Ovary (tissue), 7 donors: ENCODE measurements at regions not wholly inside any gene's neighbourhood (a gene's known extent, or its start where the extent isn't known, plus 50 kb on each side); places are given as distances from the start of the nearest gene placed in this dataset.

ENCODE experiments used
- DNase-seq, 5 donors: peaks; one replicate each; pipeline ENCODE4 v3.0.0-alpha.2; 2019 to 2020
- H3K27ac ChIP-seq, 2 donors: fragments of 200-600 bp; one replicate each; pipeline versions ENCODE4 v1.5.1 to v1.8.0; 2019 to 2022
- H3K27me3 ChIP-seq: fragments of 200-600 bp; one replicate; pipeline ENCODE4 v1.8.0; 2022
- H3K36me3 ChIP-seq: fragments of 200-600 bp; sonication (generic); one replicate; pipeline ENCODE4 v1.5.1; 2019
- H3K4me1 ChIP-seq: one replicate; pipeline ENCODE4 v1.8.1; 2013; ENCODE audit warnings: mild to moderate bottlenecking, moderate library complexity; ENCODE audit not compliant: insufficient read depth
- H3K4me3 ChIP-seq: fragments of 200-600 bp; sonication (generic); one replicate; pipeline ENCODE4 v1.5.1; 2017
- H3K9me3 ChIP-seq, 2 donors: fragments of 200-600 bp in 1 of 2; sonication (generic) in 1 of 2; one replicate each; pipeline versions ENCODE4 v1.5.1 to v1.8.1; 2013 to 2019; ENCODE audit warnings: mild to moderate bottlenecking in 1 of 2, moderate library complexity in 1 of 2
- CTCF ChIP-seq, 3 donors: fragments of 450-650 bp in 2 of 3; fragments of 200-600 bp in 1 of 3; IDR thresholded peaks; one replicate each; pipeline versions ENCODE4 v1.5.1 to v1.8.0; 2016 to 2022; ENCODE audit warnings: antibody characterized with exemption in 3 of 3, mild to moderate bottlenecking in 1 of 3
- EP300 ChIP-seq: sonication (generic); formaldehyde crosslinking; IDR thresholded peaks from one replicate; pipeline ENCODE4 v1.6.1; 2017; ENCODE audit warnings: antibody characterized with exemption
- POLR2A ChIP-seq: fragments of 450-650 bp; IDR thresholded peaks from one replicate; pipeline ENCODE4 v1.6.1; 2017; ENCODE audit warnings: antibody characterized with exemption, mild to moderate bottlenecking, moderate library complexity
- WGBS, 3 donors: extraction: QIAGEN DNeasy Blood & Tissue Kit in 1 of 3; methylation state at CpG; one replicate each; pipeline versions ENCODE4 v1.1.5 to v1.1.7; 2013 to 2017; 5-methylcytosine and 5-hydroxymethylcytosine counted together
- intact Hi-C, 4 donors: fragments of 100-400 bp; cut with DNase I; formaldehyde crosslinking; loops; one replicate each; pipeline versions ENCODE4 v1.11.0 to v1.15.1; 2022 to 2023
- donor health status: DM: no; HTN: no; CAD: no; lungs with moderate emphysema.
- donor health status: DM: no; HTN: no; CAD: no.
- donor health status: Bipolar disorder and iron deficiency.
- donor health status: DM: no; HTN: no; CAD: no.
- donor health status: DM: yes; HTN: yes; CAD: no.

DNA sequence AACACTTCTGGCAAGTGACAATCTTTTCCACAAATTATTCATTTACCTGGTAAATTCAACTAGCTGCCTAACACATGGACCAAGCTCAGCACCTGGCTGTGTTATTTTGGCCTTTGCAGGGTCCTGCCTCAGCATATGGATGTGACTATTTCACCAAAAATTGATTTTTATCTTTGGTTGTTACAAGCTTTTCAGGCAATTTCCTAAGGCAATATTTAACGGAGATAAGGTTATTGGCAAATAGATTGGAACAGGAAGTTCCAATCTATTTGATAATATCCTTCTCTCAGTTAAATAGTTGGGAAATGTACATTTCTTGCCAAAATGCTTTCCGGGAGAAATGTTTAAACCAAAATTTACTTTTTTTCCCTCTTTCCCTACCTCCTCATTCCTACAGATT, 415.2 kb upstream of the SMARCA2 start:
- no peak for DNase-seq
- 27 to 39% (median 34%) methylated on average over 2 of the region's 2 CpGs for WGBS, 3 donors
- Histone ChIP-seq H3K9me3 (no peaks in the 10 kb centered on the region), H3K36me3 (no peaks in the 10 kb centered on the region), H3K27ac (no peak overlapping the region), H3K4me1 (no peaks in the 10 kb centered on the region), H3K27me3 (no peaks in the 10 kb centered on the region), H3K4me3 (no peak overlapping the region)
- TF ChIP-seq CTCF (IDR thresholded peaks at IDR 0.05) = no peak
- TF ChIP-seq POLR2A = no peak
- TF ChIP-seq EP300 = no peak
- intact Hi-C loops = no loop called here

DNA sequence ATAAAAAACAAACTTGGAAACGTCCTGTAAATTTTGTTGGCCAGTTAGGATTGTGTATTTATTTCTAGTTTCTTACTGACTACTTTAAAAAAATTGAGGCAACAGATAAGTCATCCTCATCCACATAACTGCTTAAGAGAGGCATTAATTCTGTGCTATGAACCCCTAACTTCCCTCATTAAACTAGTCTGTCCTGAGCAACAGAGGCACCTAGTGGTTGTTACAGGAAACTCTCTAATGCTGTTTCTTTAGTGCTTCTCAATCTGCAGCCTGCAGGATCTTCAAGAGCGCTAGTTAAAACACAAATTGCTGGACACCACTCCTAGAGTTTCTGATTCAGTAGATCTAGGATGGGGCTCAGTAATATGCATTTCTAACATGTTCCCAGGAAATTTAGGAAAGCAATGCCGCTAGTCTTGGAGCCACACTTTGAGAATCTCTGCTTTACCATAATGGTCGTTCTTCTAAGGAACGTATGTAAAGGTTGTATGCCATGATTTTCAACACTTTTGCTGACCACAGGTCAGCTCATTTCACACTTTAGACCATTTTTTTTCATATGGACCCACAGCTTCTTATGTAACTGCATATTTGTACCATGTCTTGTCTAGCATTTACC, 410.1 kb upstream of the SMARCA2 start:
- TF ChIP-seq POLR2A = no peak
- TF ChIP-seq EP300 = no peak
- no peak for TF ChIP-seq CTCF (IDR thresholded peaks at IDR 0.05)
- DNase-seq = no peak
- H3K9me3 ChIP-seq = no peaks in the 10 kb centered on the region
- intact Hi-C loops = no loop called here
- no peak overlapping the region for H3K4me3 ChIP-seq
- 53 to 60% (median 58%) methylated on average over 5 of the region's 5 CpGs for WGBS, 3 donors
- no peaks in the 10 kb centered on the region for H3K27me3 ChIP-seq
- no peaks in the 10 kb centered on the region for H3K4me1 ChIP-seq
- H3K36me3 ChIP-seq = no peaks in the 10 kb centered on the region
- no peak overlapping the region for H3K27ac ChIP-seq

DNA sequence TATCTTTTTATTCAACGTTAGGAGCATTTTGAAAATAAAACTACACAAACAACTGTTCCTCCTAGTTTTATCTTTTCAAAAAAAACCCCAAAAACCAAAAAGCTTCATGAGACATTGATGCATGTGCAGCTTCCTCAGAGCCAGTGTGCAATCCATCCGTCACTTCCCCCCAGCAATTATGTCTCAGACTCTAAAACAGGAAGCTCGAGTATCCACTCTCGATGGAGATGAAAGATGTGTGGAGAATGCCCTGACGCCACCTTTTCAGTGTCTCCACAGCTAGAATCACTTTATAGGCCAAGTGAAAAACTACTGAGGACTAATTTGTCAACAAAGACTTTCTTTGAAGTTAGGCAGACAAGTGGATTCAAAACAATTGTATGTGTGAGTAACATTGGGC, 408.9 kb upstream of the SMARCA2 start:
- Histone ChIP-seq H3K27me3 (no peaks in the 10 kb centered on the region), H3K4me3 (no peak overlapping the region), H3K36me3 (no peaks in the 10 kb centered on the region), H3K4me1 (no peaks in the 10 kb centered on the region), H3K9me3 (no peaks in the 10 kb centered on the region), H3K27ac (no peak overlapping the region)
- TF ChIP-seq POLR2A (no peak), CTCF (IDR thresholded peaks at IDR 0.05) (no peak), EP300 (no peak)
- DNase-seq = no peak
- intact Hi-C loops = no loop called here
- 19 to 28% (median 27%) methylated on average over 5 of the region's 5 CpGs for WGBS, 3 donors

- H3K9me3 ChIP-seq = no peaks in the 10 kb centered on the region
- H3K4me1 ChIP-seq = no peaks in the 10 kb centered on the region
- DNase-seq = no peak
- no peaks in the 10 kb centered on the region for H3K36me3 ChIP-seq
- H3K4me3 ChIP-seq = no peak overlapping the region
- no peaks in the 10 kb centered on the region for H3K27me3 ChIP-seq
- intact Hi-C loops = no loop called here
- TF ChIP-seq EP300 (no peak), CTCF (IDR thresholded peaks at IDR 0.05) (no peak), POLR2A (no peak)
- WGBS, 3 donors = 73 to 84% (median 82%) methylated on average over 2 of the region's 2 CpGs
- no peak overlapping the region for H3K27ac ChIP-seq
Measured at GRCh38 chr9:1612886-1613285, 402.3 kb upstream of the SMARCA2 start.
